GM21447 (cell line): ENCODE measurements at regions not wholly inside any gene's neighbourhood (a gene's known extent, or its start where the extent isn't known, plus 50 kb on each side); places are given as distances from the start of the nearest gene placed in this dataset.

ENCODE experiments used
- ATAC-seq: cut with Tn5 transposase; IDR thresholded peaks from one replicate; pipeline ENCODE4 v1.9.1; 2021; ENCODE audit not compliant: unreplicated experiment

- no peak for ATAC-seq
Observed at GRCh38 chr1:234726359-234726943, 116.5 kb upstream of the IRF2BP2 start.

GRCh38 chr1:234725177-234726132 lies 115.5 kb upstream of the IRF2BP2 start:
- ATAC-seq: no peak

GRCh38 chr1:234724516-234725176 lies 114.7 kb upstream of the IRF2BP2 start:
- peak; percentile 4 for ATAC-seq

GRCh38 chr1:234722904-234723720 lies 113.1 kb upstream of the IRF2BP2 start:
- ATAC-seq: no peak

GRCh38 chr1:234722270-234722704 lies 112.3 kb upstream of the IRF2BP2 start:
- ATAC-seq: no peak

GRCh38 chr1:234721476-234722269 lies 111.7 kb upstream of the IRF2BP2 start:
- no peak for ATAC-seq

GRCh38 chr1:234720709-234721441 lies 110.9 kb upstream of the IRF2BP2 start:
- no peak for ATAC-seq

- ATAC-seq: no peak
Observed at GRCh38 chr1:234719454-234720251, 109.7 kb upstream of the IRF2BP2 start.

- no peak for ATAC-seq
Observed at GRCh38 chr1:234718496-234719453, 108.8 kb upstream of the IRF2BP2 start.

- no peak for ATAC-seq
Observed at GRCh38 chr1:234716908-234717375, 107.0 kb upstream of the IRF2BP2 start.

GRCh38 chr1:234715252-234716014 lies 105.5 kb upstream of the IRF2BP2 start:
- ATAC-seq: no peak

- no peak for ATAC-seq
Observed at GRCh38 chr1:234713859-234714258, 103.9 kb upstream of the IRF2BP2 start.

- ATAC-seq: no peak
Observed at GRCh38 chr1:234713440-234713839, 103.5 kb upstream of the IRF2BP2 start.

GRCh38 chr1:234712891-234713305 lies 102.9 kb upstream of the IRF2BP2 start:
- no peak for ATAC-seq

GRCh38 chr1:234710936-234711724 lies 101.2 kb upstream of the IRF2BP2 start:
- ATAC-seq: no peak

GRCh38 chr1:234710381-234710780 lies 100.4 kb upstream of the IRF2BP2 start:
- ATAC-seq: no peak
